Activated CD8-positive, alpha-beta memory T cell treated with anti-CD3 and anti-CD28 coated beads for 24 hours (primary cell): ENCODE measurements at regions not wholly inside any gene's neighbourhood (a gene's known extent, or its start where the extent isn't known, plus 50 kb on each side); places are given as distances from the start of the nearest gene placed in this dataset.

Experiments used
- DNase-seq: peaks from one replicate; pipeline ENCODE4 v3.0.0-alpha.2; 2020

DNA sequence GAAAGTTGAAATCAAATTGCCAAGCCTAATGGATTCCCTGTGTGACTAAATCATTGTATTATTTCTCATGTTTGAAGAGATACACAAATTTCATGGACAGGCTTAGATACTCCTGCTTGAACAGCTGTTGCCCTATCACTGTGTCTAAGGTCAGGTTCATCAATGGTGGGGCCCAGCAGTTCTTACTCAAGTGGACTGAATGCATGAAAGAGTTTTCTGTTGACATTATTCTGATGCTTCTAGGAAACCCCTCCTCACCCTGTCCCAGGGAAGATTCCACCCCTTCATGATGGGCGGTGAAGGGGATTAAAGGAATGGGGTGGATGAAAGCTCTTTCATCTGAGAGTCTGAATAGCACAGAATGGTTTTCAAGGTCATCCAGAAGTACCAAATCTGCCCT, 148.8 kb downstream of the INO80D start:
- no peak for DNase-seq

GRCh38 chr2:205936446-205936845, 149.5 kb downstream of the INO80D start:
- DNase-seq, result no peak

DNA sequence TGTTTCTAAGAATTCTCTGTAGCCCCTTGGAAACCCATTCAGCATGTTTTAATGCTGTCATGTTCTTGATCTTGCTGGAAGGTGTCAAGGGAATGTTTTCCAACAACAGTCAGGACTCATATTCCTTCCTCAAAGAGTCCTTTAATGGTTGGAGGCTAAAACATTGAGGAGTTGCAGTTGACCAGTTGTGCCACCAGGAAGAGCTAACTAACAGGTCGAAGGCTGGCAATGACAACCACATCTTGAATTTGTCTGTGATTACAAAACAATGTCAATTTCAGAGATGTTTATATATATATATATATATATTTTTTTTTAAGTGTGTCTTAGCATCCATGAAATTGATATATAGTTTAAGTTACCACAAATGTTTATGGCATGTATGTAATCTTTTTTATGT, 151.5 kb downstream of the INO80D start:
- no peak for DNase-seq

DNA sequence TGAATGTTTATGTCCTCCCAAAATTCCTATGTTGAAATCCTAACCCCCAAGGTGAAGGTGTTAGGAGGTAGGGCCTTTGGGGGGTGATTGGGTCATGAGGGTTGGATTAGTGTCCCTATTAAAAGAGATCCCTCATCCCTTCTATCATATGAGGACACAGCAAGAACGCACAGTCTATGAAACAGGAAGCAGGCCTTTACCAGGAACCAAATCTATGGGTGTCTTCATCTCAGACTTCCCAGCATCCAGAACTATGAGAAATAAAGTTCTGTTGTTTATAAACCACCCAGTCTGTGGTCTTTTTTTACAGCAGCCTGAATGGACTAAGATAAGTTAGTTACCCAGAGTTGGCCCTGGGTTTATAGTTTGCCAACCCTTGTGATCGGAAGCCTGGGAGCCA, 153.1 kb downstream of the INO80D start:
- no peak for DNase-seq

DNA sequence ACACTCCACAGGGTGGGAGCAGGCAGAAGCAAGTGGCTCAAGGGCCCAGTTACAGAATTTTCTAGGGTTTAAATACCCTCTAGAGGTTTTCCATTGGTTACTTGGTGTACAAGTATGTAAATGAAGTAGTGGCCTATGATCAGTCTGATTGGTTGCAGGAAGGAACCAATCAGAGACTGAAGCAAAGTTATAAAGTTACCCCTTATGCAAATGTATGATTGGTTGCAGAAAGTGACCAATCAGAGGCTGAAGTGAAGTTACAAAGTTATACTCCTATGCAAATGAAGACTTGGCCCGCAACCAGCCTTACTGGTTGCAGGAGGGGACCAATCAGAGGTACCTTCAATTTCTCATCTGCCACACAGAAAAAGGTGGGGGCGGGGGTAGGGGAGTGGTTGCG, 154.6 kb downstream of the INO80D start:
- DNase-seq, result no peak

- no peak for DNase-seq
These were observed 155.8 kb downstream of the INO80D start for GRCh38 chr2:205930209-205930608.

GRCh38 chr2:205929246-205929942, 156.6 kb downstream of the INO80D start:
- DNase-seq, result no peak

DNA sequence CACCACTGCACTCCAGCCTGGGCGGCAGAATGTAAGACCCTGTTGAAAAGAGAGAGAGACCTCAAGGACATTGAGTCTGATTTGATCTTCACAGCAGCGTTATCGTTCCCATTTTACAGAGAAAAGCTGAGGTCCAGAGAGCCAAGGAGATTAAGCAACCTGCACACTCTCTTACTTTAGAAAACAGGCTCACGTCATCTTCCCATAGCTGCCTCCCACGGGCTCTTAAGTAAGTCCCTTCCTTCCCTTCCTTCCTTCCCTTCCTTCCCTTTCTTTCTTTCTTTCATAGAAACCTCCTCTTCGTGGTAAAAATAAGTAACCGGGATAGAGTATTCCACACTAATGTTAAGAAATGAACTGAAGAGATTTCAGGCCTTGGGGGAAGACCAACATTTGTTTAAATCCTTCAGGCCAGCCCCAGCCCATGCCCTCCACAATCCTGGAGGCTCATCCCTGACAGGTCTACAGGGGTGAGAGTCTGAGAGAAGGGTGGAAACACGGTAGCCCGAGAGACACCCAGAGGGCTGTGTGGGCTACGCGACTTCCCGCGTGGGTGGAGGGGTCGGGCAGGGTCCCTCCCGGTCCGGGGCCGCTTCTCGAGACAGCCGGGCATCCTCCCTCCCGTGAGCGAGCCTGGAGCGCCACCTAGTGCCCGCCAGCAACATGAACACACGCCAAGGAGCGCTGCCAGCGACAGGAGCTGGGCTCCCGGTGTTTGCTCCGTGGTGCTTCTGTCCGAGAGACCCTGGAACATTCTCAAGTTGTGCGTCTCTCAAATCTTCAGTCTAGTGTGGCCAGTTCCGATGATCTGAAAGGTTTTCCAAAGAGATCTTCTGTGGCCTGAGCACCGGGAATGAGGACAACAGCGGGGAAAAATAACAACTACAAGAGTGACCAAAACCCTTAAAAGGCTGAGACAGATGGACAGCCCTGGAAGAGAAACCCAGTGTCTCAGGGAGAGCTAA, 160.3 kb downstream of the INO80D start:
- DNase-seq, result peak; percentile 88

DNA sequence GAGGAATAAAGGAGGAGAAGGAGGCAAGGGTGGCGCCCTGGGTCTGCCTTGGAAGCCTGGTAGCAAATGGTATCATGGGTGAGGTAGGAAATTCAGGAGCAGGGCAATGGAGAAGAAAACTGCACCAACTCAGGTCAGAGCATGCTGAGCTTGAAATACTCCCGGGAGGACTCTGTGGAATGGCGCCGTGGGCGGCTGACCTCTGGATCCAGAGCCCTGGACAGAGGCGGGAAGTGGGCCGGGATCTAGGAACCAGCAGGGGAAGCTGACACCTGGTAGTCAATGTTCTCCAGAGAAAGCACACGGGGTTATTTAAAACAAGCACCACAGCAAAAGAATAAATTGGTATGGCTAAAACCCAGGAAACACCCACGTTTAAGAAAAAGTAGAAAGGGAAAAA, 161.3 kb downstream of the INO80D start:
- no peak for DNase-seq

- DNase-seq, result no peak
These were observed 170.8 kb downstream of the INO80D start for GRCh38 chr2:205915130-205915524.

GRCh38 chr2:205914213-205915129, 171.5 kb downstream of the INO80D start:
- DNase-seq, result no peak

GRCh38 chr2:205913668-205914067, 172.3 kb downstream of the INO80D start:
- no peak for DNase-seq

- no peak for DNase-seq
These were observed 174.7 kb downstream of the INO80D start for GRCh38 chr2:205911306-205911705.

GRCh38 chr2:205909184-205909572, 176.8 kb downstream of the INO80D start:
- DNase-seq, result no peak

DNA sequence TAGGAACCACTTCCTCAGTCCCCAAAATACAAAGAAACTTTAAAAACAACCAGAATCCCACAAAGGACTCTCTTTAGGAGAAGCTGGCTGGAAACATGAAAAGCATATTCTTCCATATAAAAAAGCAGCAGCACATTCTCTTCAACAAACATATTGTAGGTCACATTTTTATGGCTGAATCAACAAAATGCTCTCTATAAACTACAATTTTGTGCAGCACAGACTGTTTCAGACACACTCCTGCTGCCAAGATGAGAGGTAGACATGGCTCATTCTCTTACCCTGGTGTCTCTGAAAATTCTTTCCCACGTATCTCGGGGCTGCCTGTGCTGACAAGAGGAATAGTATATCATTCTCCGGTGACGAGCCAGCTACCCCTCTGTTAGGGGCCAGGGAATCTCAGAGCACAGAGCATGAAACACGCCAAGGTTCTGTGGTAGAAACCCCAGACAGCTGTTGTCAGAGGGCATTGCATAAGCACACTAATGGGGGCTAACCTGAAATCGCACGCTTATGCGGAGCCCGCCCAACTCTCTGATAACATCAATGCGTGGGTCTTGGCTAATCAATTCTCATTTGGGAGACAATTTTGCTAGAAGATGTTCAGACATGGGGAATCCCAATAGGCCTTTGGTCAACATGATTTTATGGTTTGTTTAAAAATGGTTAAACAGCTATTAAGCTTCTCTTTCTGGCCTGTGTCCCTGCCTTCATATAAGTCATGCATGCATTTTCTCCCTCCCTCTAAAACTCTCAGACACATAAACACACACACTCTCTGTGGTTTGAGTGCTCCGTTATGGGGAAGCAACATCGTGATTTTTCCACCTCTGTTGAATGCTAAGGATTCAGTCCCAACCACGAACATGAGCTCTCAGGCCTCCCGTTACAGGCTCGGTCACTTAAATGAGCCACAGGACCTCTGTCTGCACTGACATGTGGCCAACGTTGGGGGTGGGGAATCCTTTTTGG, 177.5 kb downstream of the INO80D start:
- DNase-seq, result no peak

GRCh38 chr2:205906419-205906818, 179.6 kb downstream of the INO80D start:
- DNase-seq, result no peak

GRCh38 chr2:205905576-205905975, 180.4 kb downstream of the INO80D start:
- DNase-seq, result no peak

- DNase-seq, result no peak
These were observed 181.1 kb downstream of the INO80D start for GRCh38 chr2:205904873-205905272.

- DNase-seq, result no peak
These were observed 182.3 kb downstream of the INO80D start for GRCh38 chr2:205903549-205904129.

DNA sequence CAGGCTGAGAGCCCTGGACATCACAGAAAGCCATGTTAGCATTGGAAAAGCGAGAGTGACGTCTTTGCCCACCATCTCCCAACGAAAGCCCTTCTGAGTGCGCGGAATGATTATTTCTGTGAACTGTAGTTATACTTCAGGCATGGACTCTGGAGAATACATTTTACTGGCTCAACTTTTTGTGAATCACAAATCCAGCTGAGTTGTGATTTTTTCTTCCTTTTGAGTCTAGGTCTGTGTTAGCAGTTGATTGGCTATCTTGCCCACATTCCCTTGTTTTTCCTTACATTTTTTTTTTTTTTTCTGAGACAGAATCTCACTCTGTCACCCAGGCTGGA, 183.1 kb downstream of the INO80D start:
- no peak for DNase-seq

DNA sequence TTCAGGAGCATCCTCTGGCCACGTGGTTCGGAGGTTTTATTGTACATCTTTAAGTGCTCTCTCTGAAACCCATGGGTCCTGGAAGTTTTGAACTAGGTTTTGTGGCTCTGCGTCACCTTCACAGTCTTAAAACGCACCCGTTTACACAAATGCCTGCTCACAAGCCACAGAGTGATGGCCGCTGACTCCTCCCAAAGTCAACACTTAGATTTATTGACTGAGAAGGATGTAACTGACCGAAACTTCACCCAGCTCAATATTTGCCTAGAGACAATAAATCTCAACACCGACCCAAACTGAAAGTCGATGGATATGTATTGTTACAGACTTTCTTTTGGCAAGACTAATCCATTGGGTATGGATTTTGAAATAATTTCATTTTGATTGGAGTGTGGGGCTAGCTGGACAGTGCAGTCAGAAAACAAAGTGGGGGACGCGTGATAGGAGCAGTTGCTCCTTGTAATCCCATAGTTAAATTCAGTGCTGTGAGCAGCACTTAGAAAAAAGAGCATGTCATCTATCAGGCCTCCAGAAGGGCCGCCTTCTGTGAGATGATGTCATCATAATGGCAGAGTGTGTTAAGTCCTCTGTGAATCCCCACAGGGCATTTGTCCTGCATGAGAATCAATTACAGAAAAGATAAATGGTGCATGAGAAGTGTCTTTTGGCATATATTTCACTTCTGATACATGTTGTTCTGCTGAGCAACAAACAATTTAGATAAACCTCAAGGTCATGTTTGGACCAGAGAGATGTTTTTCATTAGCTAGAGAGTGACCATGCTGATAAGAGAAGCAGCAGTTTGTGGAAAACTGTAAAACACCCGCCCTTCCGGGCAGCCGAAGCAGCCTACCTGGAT, 183.7 kb downstream of the INO80D start:
- DNase-seq, result no peak
